ENCODE measurements at regions not wholly inside any gene's neighbourhood (a gene's known extent, or its start where the extent isn't known, plus 50 kb on each side); places are given as distances from the start of the nearest gene placed in this dataset.
"Not testable (repeated sequence)": the region's sequence is repeated elsewhere in the genome, so short reads cannot be mapped to it uniquely, and the experiment has no call there.

DNA sequence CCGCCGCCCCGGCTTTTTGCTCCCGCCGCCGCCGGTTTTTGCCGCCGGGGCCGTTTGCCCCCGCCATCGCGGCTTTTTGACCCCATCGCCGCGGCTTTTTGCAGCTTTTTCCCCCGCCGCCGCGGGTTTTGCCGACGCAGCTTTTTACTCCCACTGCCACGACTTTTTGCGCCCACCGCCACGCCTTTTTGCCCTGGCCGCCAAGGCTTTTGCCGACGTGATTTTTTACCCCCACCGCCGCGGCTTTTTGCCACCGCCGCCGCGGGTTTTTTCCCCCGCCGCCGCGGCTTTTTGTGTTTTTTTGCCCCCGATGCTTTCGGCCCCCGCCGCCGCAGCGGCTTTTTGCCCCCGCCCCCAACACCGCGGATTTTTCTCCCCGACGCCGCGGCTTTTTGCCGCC lies 5001.9 kb upstream of the OR11H1 start:
- H3K27me3 Mint-ChIP-seq; H3K36me3 Mint-ChIP-seq; H3K9me3 Mint-ChIP-seq (ENCODE audit: low read depth); H3K27ac Mint-ChIP-seq; H3K4me1 Mint-ChIP-seq (ENCODE audit: low read depth); H3K4me3 Mint-ChIP-seq: not testable (repeated sequence)

DNA sequence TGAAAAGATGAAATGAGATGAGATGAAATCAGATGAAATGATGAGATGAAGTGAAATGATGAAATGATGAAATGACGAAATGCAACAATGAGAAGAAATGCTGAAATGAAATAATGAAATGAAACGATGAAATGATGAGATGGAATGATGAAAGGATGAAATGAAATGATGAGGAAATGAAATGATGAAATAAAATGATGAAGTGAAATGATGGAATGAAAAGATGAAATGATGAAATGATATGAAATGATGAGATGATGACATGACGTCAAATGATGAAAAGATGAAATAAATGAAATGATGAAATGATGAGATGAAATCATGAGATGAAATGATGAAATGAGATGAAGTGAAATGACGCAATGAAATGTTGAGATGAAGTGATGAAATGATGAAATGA lies 4996.9 kb upstream of the OR11H1 start:
- not testable (repeated sequence) for H3K27ac Mint-ChIP-seq; H3K27me3 Mint-ChIP-seq; H3K4me3 Mint-ChIP-seq; H3K36me3 Mint-ChIP-seq; H3K9me3 Mint-ChIP-seq (ENCODE audit: low read depth); H3K4me1 Mint-ChIP-seq (ENCODE audit: low read depth)

GRCh38 chr22:10572531-10572930 lies 4955.5 kb upstream of the OR11H1 start:
- H3K4me3 Mint-ChIP-seq; H3K4me1 Mint-ChIP-seq (ENCODE audit: low read depth); H3K9me3 Mint-ChIP-seq (ENCODE audit: low read depth); H3K36me3 Mint-ChIP-seq; H3K27me3 Mint-ChIP-seq; H3K27ac Mint-ChIP-seq: not testable (repeated sequence)

DNA sequence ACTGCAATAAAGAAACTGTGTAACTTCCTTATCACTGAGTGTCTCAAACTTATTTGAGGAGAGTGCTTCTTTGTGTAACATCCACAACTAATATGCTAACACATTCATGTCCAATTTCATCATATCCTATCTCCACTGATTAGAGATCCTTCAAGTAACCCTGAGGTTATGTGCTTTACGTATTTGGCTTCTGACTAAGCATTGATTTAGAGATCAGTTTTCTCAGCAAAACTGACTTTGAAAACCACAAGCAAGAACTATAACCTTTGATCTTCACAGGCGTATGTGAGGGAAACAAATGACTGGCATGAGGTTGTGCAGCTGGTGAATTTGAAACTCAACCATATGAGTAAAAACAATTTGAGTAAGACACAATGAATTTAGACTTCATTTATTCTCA lies 4926.9 kb upstream of the OR11H1 start:
- not testable (repeated sequence) for H3K4me3 Mint-ChIP-seq; H3K27me3 Mint-ChIP-seq; H3K9me3 Mint-ChIP-seq (ENCODE audit: low read depth); H3K36me3 Mint-ChIP-seq; H3K27ac Mint-ChIP-seq; H3K4me1 Mint-ChIP-seq (ENCODE audit: low read depth)

- not testable (repeated sequence) for H3K9me3 Mint-ChIP-seq (ENCODE audit: low read depth); H3K4me3 Mint-ChIP-seq; H3K27me3 Mint-ChIP-seq; H3K4me1 Mint-ChIP-seq (ENCODE audit: low read depth); H3K36me3 Mint-ChIP-seq; H3K27ac Mint-ChIP-seq
Measured at GRCh38 chr22:10631961-10632360, 4896.0 kb upstream of the OR11H1 start.

GRCh38 chr22:10635341-10635740 lies 4892.7 kb upstream of the OR11H1 start:
- not testable (repeated sequence) for H3K9me3 Mint-ChIP-seq (ENCODE audit: low read depth); H3K27me3 Mint-ChIP-seq; H3K4me3 Mint-ChIP-seq; H3K4me1 Mint-ChIP-seq (ENCODE audit: low read depth); H3K27ac Mint-ChIP-seq; H3K36me3 Mint-ChIP-seq

DNA sequence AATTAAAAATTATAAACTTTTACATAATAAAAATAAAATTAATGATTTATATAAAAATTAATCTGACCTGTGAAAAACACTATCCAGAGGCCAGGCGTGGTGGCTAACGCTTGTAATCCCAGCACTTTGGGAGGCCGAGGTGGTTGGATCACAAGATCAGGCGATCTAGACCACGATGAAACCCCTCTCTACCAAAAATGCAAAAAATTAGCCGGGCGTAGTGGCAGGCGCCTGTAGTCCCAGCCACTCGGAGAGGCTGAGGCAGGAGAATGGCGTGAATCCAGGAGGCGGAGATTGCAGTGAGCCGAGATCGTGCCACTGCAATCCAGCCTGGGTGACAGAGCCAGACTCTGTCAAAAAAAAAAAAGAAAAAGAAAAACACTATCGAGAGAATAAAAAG lies 4865.2 kb upstream of the OR11H1 start:
- H3K4me1 Mint-ChIP-seq (ENCODE audit: low read depth); H3K9me3 Mint-ChIP-seq (ENCODE audit: low read depth); H3K27me3 Mint-ChIP-seq; H3K36me3 Mint-ChIP-seq; H3K4me3 Mint-ChIP-seq; H3K27ac Mint-ChIP-seq: not testable (repeated sequence)

DNA sequence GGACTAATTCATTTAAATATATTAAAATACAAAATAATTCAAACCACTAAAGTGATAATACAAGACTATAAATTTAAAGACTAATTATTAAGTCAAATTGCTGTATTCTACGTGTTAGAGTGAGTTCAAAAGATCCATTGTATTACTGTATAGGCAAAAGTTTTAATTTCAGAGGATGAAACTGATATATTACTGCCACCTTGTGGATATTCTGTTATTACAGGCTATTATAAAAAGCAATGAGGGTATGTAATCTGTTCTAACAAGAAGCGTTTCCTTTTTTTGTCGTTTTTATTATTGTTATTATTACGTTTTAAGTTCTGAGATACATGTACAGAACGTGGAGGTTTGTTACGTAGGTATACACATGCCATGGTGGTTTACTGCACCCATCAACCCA lies 4854.9 kb upstream of the OR11H1 start:
- not testable (repeated sequence) for H3K27ac Mint-ChIP-seq; H3K9me3 Mint-ChIP-seq (ENCODE audit: low read depth); H3K36me3 Mint-ChIP-seq

GRCh38 chr22:10678720-10679119 lies 4849.3 kb upstream of the OR11H1 start:
- not testable (repeated sequence) for H3K27ac Mint-ChIP-seq; H3K36me3 Mint-ChIP-seq; H3K4me3 Mint-ChIP-seq; H3K9me3 Mint-ChIP-seq (ENCODE audit: low read depth); H3K4me1 Mint-ChIP-seq (ENCODE audit: low read depth); H3K27me3 Mint-ChIP-seq

More for the DNA sequence above, 4854.9 kb upstream of the OR11H1 start:
- H3K4me3 Mint-ChIP-seq; H3K4me1 Mint-ChIP-seq (ENCODE audit: low read depth); H3K27me3 Mint-ChIP-seq: not testable (repeated sequence)

DNA sequence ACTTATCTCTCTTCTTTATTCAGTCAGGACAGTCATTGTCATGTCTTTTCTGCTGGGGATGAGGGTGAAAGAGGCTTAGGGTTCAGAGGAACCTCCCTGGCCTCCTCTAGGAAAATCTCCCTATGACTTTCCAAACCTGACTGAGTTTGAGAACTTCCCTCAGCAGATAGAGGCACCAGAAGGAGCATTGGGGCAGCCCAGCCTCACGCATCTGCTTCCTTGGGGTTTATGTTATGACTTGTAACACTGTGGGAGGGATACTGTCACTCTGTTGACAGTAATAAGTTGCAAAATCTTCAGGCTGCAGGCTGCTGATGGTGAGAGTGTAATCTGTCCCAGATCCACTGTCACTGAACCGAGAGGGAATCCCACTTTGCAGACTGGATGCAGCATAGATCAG lies 4842.6 kb upstream of the OR11H1 start:
- H3K27ac Mint-ChIP-seq; H3K27me3 Mint-ChIP-seq; H3K9me3 Mint-ChIP-seq (ENCODE audit: low read depth); H3K36me3 Mint-ChIP-seq; H3K4me3 Mint-ChIP-seq; H3K4me1 Mint-ChIP-seq (ENCODE audit: low read depth): not testable (repeated sequence)

- H3K36me3 Mint-ChIP-seq; H3K27me3 Mint-ChIP-seq; H3K27ac Mint-ChIP-seq; H3K9me3 Mint-ChIP-seq (ENCODE audit: low read depth); H3K4me3 Mint-ChIP-seq; H3K4me1 Mint-ChIP-seq (ENCODE audit: low read depth): not testable (repeated sequence)
Measured at GRCh38 chr22:10687256-10687655, 4840.7 kb upstream of the OR11H1 start.

DNA sequence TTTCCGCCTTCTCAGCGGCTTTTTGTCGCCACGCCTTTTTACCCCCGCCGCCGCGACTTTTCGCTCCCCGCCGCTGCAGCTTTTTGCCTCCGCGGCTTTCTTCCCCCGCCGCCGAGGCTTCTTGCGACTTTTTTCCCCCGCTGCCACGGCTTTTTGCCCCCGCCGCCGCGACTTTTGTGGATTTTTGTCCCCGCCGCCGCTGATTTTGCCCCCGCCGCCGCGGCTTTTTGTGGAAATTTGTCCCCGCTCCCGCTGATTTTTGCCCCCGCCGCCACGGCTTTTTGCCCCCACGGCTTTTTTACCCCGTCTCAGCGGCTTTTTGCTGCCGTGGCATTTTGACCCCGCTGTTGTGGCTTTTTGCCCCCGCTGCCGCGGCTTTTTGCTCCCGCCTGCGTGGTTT lies 4829.2 kb upstream of the OR11H1 start:
- not testable (repeated sequence) for H3K27me3 Mint-ChIP-seq; H3K36me3 Mint-ChIP-seq; H3K4me1 Mint-ChIP-seq (ENCODE audit: low read depth); H3K4me3 Mint-ChIP-seq; H3K27ac Mint-ChIP-seq; H3K9me3 Mint-ChIP-seq (ENCODE audit: low read depth)

DNA sequence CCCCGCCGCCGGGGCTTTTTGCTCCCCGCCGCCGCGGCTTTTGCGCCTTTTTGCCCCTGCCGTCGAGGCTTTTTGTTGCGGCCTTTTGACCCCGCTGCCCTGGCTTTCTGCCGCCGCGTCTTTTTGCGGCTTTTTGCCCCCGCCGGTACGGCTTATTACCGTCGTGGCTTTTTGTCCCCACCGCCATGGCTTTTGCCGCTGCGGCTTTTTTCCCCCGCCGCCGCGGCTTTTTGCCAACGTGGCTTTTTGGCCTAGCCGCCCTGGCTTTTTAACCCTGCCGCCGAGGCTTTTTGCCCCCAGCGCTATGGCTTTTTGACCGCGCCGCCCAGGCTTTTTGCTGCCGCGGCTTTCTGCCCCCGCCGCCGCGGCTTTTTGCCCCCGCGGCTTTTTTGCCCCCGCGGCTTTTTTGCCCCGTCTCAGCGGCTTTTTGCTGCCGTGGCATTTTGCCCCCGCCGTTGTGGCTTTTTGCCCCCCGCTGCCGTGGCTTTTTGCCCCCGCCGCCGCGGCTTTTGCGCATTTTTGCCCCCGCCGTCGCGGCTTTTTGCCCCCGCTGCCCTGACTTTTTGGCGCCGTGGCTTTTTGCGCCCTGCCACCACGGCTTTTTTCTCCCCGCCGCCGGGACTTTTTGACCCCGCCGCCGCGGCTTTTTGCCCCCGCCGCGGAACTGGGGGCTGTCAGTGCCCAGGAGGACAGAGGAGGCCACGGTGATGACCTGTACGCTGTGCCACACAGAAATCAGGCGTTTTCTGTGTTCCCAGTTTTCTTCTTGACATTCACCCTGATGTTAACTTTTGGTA lies 4828.5 kb upstream of the OR11H1 start:
- not testable (repeated sequence) for H3K36me3 Mint-ChIP-seq; H3K27me3 Mint-ChIP-seq; H3K4me1 Mint-ChIP-seq (ENCODE audit: low read depth); H3K27ac Mint-ChIP-seq; H3K9me3 Mint-ChIP-seq (ENCODE audit: low read depth); H3K4me3 Mint-ChIP-seq

- peaks cover 11% of the 10 kb centered on the region for H3K9me3 Mint-ChIP-seq (ENCODE audit: low read depth)
- not testable (repeated sequence) for H3K36me3 Mint-ChIP-seq; H3K27ac Mint-ChIP-seq; H3K4me3 Mint-ChIP-seq; H3K4me1 Mint-ChIP-seq (ENCODE audit: low read depth); H3K27me3 Mint-ChIP-seq
Measured at GRCh38 chr22:10708175-10708574, 4819.8 kb upstream of the OR11H1 start.

- not testable (repeated sequence) for H3K27ac Mint-ChIP-seq; H3K4me1 Mint-ChIP-seq (ENCODE audit: low read depth); H3K27me3 Mint-ChIP-seq; H3K36me3 Mint-ChIP-seq; H3K4me3 Mint-ChIP-seq
- peaks cover 31% of the 10 kb centered on the region for H3K9me3 Mint-ChIP-seq (ENCODE audit: low read depth)
Measured at GRCh38 chr22:10710923-10711322, 4817.1 kb upstream of the OR11H1 start.

GRCh38 chr22:10722804-10723203 lies 4805.2 kb upstream of the OR11H1 start:
- H3K27ac Mint-ChIP-seq; H3K4me1 Mint-ChIP-seq (ENCODE audit: low read depth); H3K4me3 Mint-ChIP-seq; H3K27me3 Mint-ChIP-seq: not testable (repeated sequence)
- Mint-ChIP-seq H3K36me3 (peaks cover 21% of the 10 kb centered on the region), H3K9me3 (ENCODE audit: low read depth) (peaks cover 48% of the 10 kb centered on the region)

- not testable (repeated sequence) for H3K27ac Mint-ChIP-seq; H3K4me1 Mint-ChIP-seq (ENCODE audit: low read depth); H3K27me3 Mint-ChIP-seq; H3K4me3 Mint-ChIP-seq
- Mint-ChIP-seq H3K9me3 (ENCODE audit: low read depth) (peaks cover 56% of the 10 kb centered on the region), H3K36me3 (peaks cover 26% of the 10 kb centered on the region)
Measured at GRCh38 chr22:10723966-10724365, 4804.0 kb upstream of the OR11H1 start.

Data from activated naive CD8-positive, alpha-beta T cell (primary cell).